Activated CD4-positive, alpha-beta memory T cell treated with anti-CD3 and anti-CD28 coated beads for 36 hours (primary cell): ENCODE measurements at regions not wholly inside any gene's neighbourhood (a gene's known extent, or its start where the extent isn't known, plus 50 kb on each side); places are given as distances from the start of the nearest gene placed in this dataset.
"Not testable (repeated sequence)": the region's sequence is repeated elsewhere in the genome, so short reads cannot be mapped to it uniquely, and the experiment has no call there.

ENCODE experiments used
- CTCF ChIA-PET: fragments of 350-600 bp; sonication (Branson Sonifier 250); formaldehyde crosslinking; loops from one replicate; lab custom pipeline; 2021; ENCODE audit warnings: antibody characterized with exemption, inconsistent platforms; lab: Charles Lee
- POLR2A ChIA-PET: fragments of 350-600 bp; sonication (Branson Sonifier 250); formaldehyde crosslinking; loops from one replicate; lab custom pipeline; 2021; ENCODE audit warnings: antibody characterized with exemption; lab: Charles Lee
- DNase-seq: peaks from one replicate; pipeline ENCODE4 v3.0.0-alpha.2; 2020
- H3K27ac Mint-ChIP-seq: one replicate; pipeline ENCODE4 v1.8.0; 2021; ENCODE audit warnings: mixed read lengths
- H3K27me3 Mint-ChIP-seq: one replicate; pipeline ENCODE4 v1.8.0; 2021; ENCODE audit warnings: mixed read lengths
- H3K36me3 Mint-ChIP-seq: one replicate; pipeline ENCODE4 v1.8.0; 2021; ENCODE audit warnings: mixed read lengths
- H3K4me1 Mint-ChIP-seq: one replicate; pipeline ENCODE4 v1.8.0; 2021; ENCODE audit warnings: low read depth, mixed read lengths
- H3K4me3 Mint-ChIP-seq: one replicate; pipeline ENCODE4 v1.8.0; 2021; ENCODE audit warnings: mild to moderate bottlenecking, mixed read lengths
- H3K9me3 Mint-ChIP-seq: one replicate; pipeline ENCODE4 v1.8.0; 2021; ENCODE audit warnings: mixed read lengths
- intact Hi-C: fragments of 100-400 bp; cut with micrococcal nuclease; formaldehyde crosslinking; loops from one replicate; pipeline ENCODE4 v1.15.1; 2023

GRCh38 chr11:37907436-37908218 is 1309.6 kb upstream of the RAG2 start:
- Mint-ChIP-seq H3K36me3 (no peaks in the 10 kb centered on the region), H3K4me3 (no peak overlapping the region), H3K27ac (no peak overlapping the region), H3K27me3 (no peaks in the 10 kb centered on the region), H3K9me3 (peaks cover 17% of the 10 kb centered on the region), H3K4me1 (no peaks in the 10 kb centered on the region)
- ChIA-PET CTCF (no interaction called here), POLR2A (no interaction called here)
- intact Hi-C loops: no loop called here
- DNase-seq: no peak

GRCh38 chr11:37905707-37906417 is 1307.8 kb upstream of the RAG2 start:
- ChIA-PET POLR2A (no interaction called here), CTCF (no interaction called here)
- Mint-ChIP-seq H3K36me3 (no peaks in the 10 kb centered on the region), H3K27ac (no peak overlapping the region), H3K9me3 (peaks cover 25% of the 10 kb centered on the region), H3K4me3 (no peak overlapping the region), H3K27me3 (no peaks in the 10 kb centered on the region), H3K4me1 (no peaks in the 10 kb centered on the region)
- DNase-seq: no peak
- intact Hi-C loops: no loop called here

DNA sequence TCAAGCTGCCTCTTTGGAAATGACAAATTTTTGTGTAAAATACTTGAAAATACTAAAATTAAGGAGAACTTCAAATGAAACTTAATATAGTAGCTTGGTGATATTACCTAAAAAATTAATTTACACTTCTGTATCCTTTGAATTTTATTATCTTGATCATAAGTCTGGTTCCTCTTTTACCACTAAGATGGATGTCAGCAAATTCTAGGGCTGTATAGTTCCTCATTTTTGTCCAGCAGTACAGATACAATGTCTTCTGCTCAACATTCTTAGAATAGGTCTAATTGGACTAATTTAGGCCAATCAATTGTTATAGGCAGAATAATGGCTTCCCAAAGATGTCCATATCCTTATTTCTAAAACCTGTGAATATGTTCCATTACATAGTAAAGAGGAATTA is 1298.0 kb upstream of the RAG2 start:
- no peaks in the 10 kb centered on the region for H3K27me3 Mint-ChIP-seq
- no peak for DNase-seq
- H3K4me3 Mint-ChIP-seq: no peak overlapping the region
- H3K27ac Mint-ChIP-seq: no peak overlapping the region
- H3K36me3 Mint-ChIP-seq: no peaks in the 10 kb centered on the region
- H3K9me3 Mint-ChIP-seq: peaks cover 41% of the 10 kb centered on the region
- intact Hi-C loops: no loop called here
- ChIA-PET CTCF (no interaction called here), POLR2A (no interaction called here)
- no peaks in the 10 kb centered on the region for H3K4me1 Mint-ChIP-seq

DNA sequence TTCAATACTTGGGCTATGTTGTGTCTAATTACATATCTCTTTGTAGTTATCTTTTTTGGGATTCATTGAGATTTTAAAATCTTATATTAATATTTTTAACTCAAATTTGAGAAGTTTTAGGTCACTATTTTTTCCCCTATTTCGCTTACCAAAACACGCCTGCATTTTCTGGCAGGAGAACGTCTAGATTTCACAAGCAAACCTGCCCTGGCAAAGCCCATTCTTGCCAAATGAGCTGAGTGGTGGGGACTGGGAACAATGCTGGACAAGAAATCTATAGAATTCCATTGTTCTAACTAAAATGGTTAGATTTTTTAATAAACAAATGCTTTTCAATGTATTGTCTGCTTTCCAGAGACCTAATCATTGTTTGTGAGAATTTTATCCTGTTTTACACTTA is 1283.7 kb upstream of the RAG2 start:
- intact Hi-C loops: no loop called here
- no peaks in the 10 kb centered on the region for H3K27me3 Mint-ChIP-seq

GRCh38 chr11:37861671-37862070 is 1263.6 kb upstream of the RAG2 start:
- no peak for DNase-seq
- no peak overlapping the region for H3K4me3 Mint-ChIP-seq
- H3K36me3 Mint-ChIP-seq: no peaks in the 10 kb centered on the region
- peaks cover 5% of the 10 kb centered on the region for H3K9me3 Mint-ChIP-seq
- H3K27ac Mint-ChIP-seq: no peak overlapping the region
- no peaks in the 10 kb centered on the region for H3K27me3 Mint-ChIP-seq
- POLR2A ChIA-PET: no interaction called here
- intact Hi-C loops: no loop called here
- CTCF ChIA-PET: no interaction called here
- H3K4me1 Mint-ChIP-seq: no peaks in the 10 kb centered on the region

More for the DNA sequence above, 1283.7 kb upstream of the RAG2 start:
- Mint-ChIP-seq H3K9me3 (peaks cover 28% of the 10 kb centered on the region), H3K27ac (no peak overlapping the region), H3K36me3 (no peaks in the 10 kb centered on the region), H3K4me3 (no peak overlapping the region), H3K4me1 (no peaks in the 10 kb centered on the region)
- ChIA-PET CTCF (no interaction called here), POLR2A (no interaction called here)
- DNase-seq: no peak

DNA sequence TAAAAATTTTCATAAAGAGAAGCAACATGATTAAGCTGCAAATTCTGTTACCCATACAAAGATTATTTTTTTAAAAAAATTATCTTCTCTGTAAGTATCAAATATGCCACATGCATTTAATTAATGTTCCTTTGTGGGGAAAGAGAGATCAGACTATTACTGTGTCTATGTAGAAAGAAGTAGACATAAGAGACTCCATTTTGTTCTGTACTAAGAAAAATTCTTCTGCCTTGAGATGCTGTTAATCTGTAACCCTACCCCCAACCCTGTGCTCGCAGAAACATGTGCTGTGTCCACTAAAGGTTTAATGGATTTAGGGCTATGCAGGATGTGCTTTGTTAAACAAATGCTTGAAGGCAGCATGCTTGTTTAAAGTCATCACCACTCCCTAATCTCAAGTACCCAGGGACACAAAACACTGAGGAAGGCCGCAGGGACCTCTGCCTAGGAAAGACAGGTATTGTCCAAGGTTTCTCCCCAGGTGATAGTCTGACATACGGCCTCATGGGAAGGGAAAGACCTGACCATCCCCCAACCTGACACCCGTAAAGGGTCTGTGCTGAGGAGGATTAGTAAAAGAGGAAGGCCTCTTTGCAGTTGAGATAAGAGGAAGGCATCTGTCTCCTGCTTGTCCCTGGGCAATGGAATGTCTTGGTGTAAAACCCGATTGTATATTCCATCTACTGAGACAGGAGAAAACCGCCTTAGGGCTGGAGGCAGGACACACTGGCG is 1260.9 kb upstream of the RAG2 start:
- intact Hi-C loops, H3K9me3 Mint-ChIP-seq, H3K27me3 Mint-ChIP-seq, DNase-seq, H3K27ac Mint-ChIP-seq, H3K4me1 Mint-ChIP-seq, H3K4me3 Mint-ChIP-seq, POLR2A ChIA-PET, H3K36me3 Mint-ChIP-seq, CTCF ChIA-PET: not testable (repeated sequence)

DNA sequence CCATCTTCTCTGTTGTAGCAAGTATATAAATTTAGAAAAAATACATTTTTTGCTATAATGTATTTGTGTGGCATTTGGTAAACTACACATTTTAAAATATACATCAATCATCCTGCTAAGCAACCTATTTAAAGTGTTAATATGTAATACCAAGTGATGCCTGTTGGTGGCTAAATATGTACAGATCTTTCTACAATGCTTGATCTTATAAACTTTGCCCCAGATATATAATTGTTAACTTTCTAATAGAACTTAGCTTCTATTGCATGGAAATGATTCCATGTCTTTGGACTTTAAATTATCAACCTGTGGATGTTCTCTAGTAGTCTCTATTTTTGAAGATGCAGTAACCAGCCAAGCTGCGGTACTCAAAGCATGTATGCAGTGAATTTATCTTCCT is 1260.4 kb upstream of the RAG2 start:
- Mint-ChIP-seq H3K36me3 (no peaks in the 10 kb centered on the region), H3K27me3 (no peaks in the 10 kb centered on the region), H3K27ac (no peak overlapping the region), H3K9me3 (peaks cover 10% of the 10 kb centered on the region), H3K4me3 (no peak overlapping the region), H3K4me1 (no peaks in the 10 kb centered on the region)
- ChIA-PET CTCF (interaction anchor here (0.6 kb wide), 1 partner anchor 9 kb away, joined by 3 read pairs; no protein-coding TSS in a partner anchor), POLR2A (no interaction called here)
- intact Hi-C loops: no loop called here
- no peak for DNase-seq

- H3K9me3 Mint-ChIP-seq: peaks cover 10% of the 10 kb centered on the region
- DNase-seq: no peak
- no peaks in the 10 kb centered on the region for H3K4me1 Mint-ChIP-seq
- ChIA-PET POLR2A (no interaction called here), CTCF (interaction anchor here (0.6 kb wide), 1 partner anchor 8 kb away, joined by 3 read pairs; no protein-coding TSS in a partner anchor)
- no peak overlapping the region for H3K4me3 Mint-ChIP-seq
- H3K36me3 Mint-ChIP-seq: no peaks in the 10 kb centered on the region
- intact Hi-C loops: no loop called here
- no peaks in the 10 kb centered on the region for H3K27me3 Mint-ChIP-seq
- H3K27ac Mint-ChIP-seq: no peak overlapping the region
Measured at GRCh38 chr11:37857726-37858125, 1259.7 kb upstream of the RAG2 start.

- no peaks in the 10 kb centered on the region for H3K27me3 Mint-ChIP-seq
- ChIA-PET POLR2A (no interaction called here), CTCF (interaction anchor here (0.6 kb wide), 1 partner anchor 8 kb away, joined by 3 read pairs; no protein-coding TSS in a partner anchor)
- no peak overlapping the region for H3K27ac Mint-ChIP-seq
- H3K4me1 Mint-ChIP-seq: no peaks in the 10 kb centered on the region
- intact Hi-C loops: no loop called here
- no peaks in the 10 kb centered on the region for H3K36me3 Mint-ChIP-seq
- no peak for DNase-seq
- peaks cover 4% of the 10 kb centered on the region for H3K9me3 Mint-ChIP-seq
- no peak overlapping the region for H3K4me3 Mint-ChIP-seq
Measured at GRCh38 chr11:37849706-37850105, 1251.7 kb upstream of the RAG2 start.

DNA sequence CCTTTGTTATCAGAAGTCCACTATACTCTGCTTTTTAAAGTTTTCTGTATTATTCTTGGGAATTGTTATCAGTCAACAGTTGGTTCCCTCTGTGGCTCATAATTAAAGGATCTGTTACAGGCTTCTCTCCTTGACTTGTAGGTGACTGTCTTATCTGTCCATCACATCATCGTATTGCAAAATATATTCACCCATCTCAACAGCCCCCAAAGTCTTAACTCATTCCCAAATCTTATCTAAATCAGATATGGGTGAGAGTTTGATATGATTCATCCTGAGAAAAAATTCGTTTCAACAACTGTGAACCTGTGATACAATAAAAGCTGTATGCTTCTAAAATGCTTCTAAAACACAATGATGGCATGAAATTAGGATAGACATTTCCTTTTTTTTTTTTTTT is 1245.6 kb upstream of the RAG2 start:
- Mint-ChIP-seq H3K4me3 (no peak overlapping the region), H3K36me3 (no peaks in the 10 kb centered on the region), H3K4me1 (no peaks in the 10 kb centered on the region), H3K27ac (no peak overlapping the region), H3K27me3 (no peaks in the 10 kb centered on the region), H3K9me3 (peaks cover 9% of the 10 kb centered on the region)
- no peak for DNase-seq
- POLR2A ChIA-PET: no interaction called here
- intact Hi-C loops: no loop called here
- CTCF ChIA-PET: no interaction called here

- Mint-ChIP-seq H3K27me3 (no peaks in the 10 kb centered on the region), H3K9me3 (peaks cover 13% of the 10 kb centered on the region), H3K4me1 (no peaks in the 10 kb centered on the region), H3K36me3 (no peaks in the 10 kb centered on the region), H3K27ac (no peak overlapping the region), H3K4me3 (no peak overlapping the region)
- intact Hi-C loops: no loop called here
- DNase-seq: no peak
- POLR2A ChIA-PET: no interaction called here
- CTCF ChIA-PET: no interaction called here
Measured at GRCh38 chr11:37841016-37841415, 1243.0 kb upstream of the RAG2 start.

- H3K27ac Mint-ChIP-seq, DNase-seq, H3K4me1 Mint-ChIP-seq, H3K4me3 Mint-ChIP-seq, intact Hi-C loops, H3K36me3 Mint-ChIP-seq, POLR2A ChIA-PET, CTCF ChIA-PET, H3K27me3 Mint-ChIP-seq: not testable (repeated sequence)
- peaks cover 14% of the 10 kb centered on the region for H3K9me3 Mint-ChIP-seq
Measured at GRCh38 chr11:37840345-37840744, 1242.3 kb upstream of the RAG2 start.
